ENCODE measurements at regions not wholly inside any gene's neighbourhood (a gene's known extent, or its start where the extent isn't known, plus 50 kb on each side); places are given as distances from the start of the nearest gene placed in this dataset.

DNA sequence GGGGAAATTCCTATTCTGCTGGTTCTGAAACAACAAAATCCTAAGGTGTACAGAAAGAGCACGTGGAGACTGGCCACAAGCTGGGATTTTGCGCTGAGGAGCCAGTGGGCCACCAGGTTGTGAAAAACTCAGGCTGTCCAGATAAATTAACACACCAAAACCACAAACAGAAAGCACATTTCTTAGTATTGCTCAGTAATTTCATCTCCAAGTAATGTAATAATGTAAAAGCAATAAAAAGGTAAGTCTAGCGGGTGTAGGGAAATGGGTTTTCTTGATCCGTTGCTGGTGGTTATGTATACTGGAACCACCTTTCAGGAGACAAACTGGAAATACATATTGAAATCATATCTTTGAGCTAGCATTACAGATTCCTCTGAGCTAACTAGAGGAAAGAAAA lies 195.6 kb upstream of the CNR1 start:
- TF ChIP-seq, protein P1, sequence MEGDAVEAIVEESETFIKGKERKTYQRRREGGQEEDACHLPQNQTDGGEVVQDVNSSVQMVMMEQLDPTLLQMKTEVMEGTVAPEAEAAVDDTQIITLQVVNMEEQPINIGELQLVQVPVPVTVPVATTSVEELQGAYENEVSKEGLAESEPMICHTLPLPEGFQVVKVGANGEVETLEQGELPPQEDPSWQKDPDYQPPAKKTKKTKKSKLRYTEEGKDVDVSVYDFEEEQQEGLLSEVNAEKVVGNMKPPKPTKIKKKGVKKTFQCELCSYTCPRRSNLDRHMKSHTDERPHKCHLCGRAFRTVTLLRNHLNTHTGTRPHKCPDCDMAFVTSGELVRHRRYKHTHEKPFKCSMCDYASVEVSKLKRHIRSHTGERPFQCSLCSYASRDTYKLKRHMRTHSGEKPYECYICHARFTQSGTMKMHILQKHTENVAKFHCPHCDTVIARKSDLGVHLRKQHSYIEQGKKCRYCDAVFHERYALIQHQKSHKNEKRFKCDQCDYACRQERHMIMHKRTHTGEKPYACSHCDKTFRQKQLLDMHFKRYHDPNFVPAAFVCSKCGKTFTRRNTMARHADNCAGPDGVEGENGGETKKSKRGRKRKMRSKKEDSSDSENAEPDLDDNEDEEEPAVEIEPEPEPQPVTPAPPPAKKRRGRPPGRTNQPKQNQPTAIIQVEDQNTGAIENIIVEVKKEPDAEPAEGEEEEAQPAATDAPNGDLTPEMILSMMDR (conservative IDR thresholded peaks at IDR 0.05 in 1 of 2, IDR thresholded peaks at IDR 0.05 in 1 of 2; ENCODE audit: low read depth in 1 of 2, low read length in 2 of 2) = no peak
- TF ChIP-seq EZH2 (IDR thresholded peaks at IDR 0.05; ENCODE audit: low read length, missing control alignments) = no peak
- no peak for DNase-seq (ENCODE audit: low read depth in 2 of 2)
- Histone ChIP-seq H3K4me3 (replicated peaks in 1 of 4; ENCODE audit: control extremely low read depth in 1 of 4, insufficient read depth in 1 of 4, low read depth in 3 of 4, low read length in 4 of 4) (no peak overlapping the region), H2AFZ (ENCODE audit: low read length) (no peak overlapping the region), H3K27ac (ENCODE audit: insufficient read depth, low read length) (no peak overlapping the region), H3K9me3 (ENCODE audit: control insufficient read depth, insufficient read depth, low read depth, low read length) (no peaks in the 10 kb centered on the region), H3K27me3 (ENCODE audit: control insufficient read depth, insufficient read depth, low read length) (no peaks in the 10 kb centered on the region), H3K4me1 (ENCODE audit: control insufficient read depth, extremely low read depth, insufficient read depth, low read length) (peaks cover 2% of the 10 kb centered on the region), H4K20me1 (ENCODE audit: control insufficient read depth, extremely low read depth, insufficient read depth, low read length) (no peaks in the 10 kb centered on the region), H3K79me2 (ENCODE audit: control insufficient read depth, insufficient read depth, low read length) (no peaks in the 10 kb centered on the region), H3K9ac (ENCODE audit: insufficient read depth, low read length) (no peak overlapping the region), H3K36me3 (ENCODE audit: control insufficient read depth, insufficient read depth, low read length) (no peaks in the 10 kb centered on the region), H3K4me2 (ENCODE audit: extremely low read depth, insufficient read depth, low read length) (no peak overlapping the region)

DNA sequence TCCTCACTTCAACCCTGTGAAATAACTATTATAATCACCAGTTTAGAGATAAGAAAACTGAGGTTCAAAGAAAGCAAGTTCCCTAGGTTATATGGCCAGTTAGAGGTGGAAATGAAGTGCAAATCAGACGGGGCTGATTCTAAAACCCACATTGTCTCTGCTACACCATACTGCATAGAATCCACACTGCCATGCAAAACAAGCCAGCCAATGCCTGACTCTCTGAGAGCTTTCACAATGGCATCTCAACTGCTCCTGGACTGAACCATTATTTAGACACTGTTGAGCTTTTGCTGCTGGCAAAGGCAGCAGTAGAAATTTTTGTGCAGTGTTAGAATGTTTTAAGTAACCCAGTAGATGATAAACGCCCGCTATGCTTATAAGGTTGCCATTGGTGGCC lies 195.2 kb upstream of the CNR1 start:
- Histone ChIP-seq H3K27ac (ENCODE audit: insufficient read depth, low read length) (no peak overlapping the region), H2AFZ (ENCODE audit: low read length) (no peak overlapping the region), H3K4me1 (ENCODE audit: control insufficient read depth, extremely low read depth, insufficient read depth, low read length) (peaks cover 2% of the 10 kb centered on the region)

DNA sequence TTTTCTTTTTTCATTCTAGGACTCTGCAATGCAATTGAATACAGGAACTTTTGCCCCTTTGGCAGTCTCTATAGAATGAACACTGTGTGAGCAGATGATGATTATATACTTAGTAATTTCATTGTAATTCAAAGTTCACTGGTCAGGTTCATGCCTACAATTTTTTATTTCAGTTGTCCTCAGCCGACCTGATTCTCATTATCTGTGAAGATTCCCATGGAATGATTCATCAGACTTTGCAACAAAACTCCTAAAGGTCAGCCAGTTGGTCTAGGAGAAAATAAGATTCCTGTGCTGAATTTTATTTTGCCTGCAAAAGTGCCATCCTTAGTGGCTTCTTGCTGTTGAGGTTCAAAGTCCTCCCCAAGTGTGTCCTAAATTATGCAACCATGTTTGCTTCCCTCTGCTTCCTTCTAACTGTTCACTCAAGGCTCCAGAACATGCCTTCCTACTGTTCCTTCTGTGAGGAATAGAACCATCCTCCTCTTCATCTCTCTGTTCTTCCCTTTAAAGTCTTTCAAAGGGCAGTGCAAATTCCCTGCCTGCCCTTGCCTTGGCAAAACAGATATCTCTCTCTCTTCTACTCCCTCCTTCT lies 194.2 kb upstream of the CNR1 start:
- H2AFZ ChIP-seq (ENCODE audit: low read length) = no peak overlapping the region

More for the DNA sequence above, 195.2 kb upstream of the CNR1 start:
- Histone ChIP-seq H4K20me1 (ENCODE audit: control insufficient read depth, extremely low read depth, insufficient read depth, low read length) (no peaks in the 10 kb centered on the region), H3K9ac (ENCODE audit: insufficient read depth, low read length) (no peak overlapping the region), H3K27me3 (ENCODE audit: control insufficient read depth, insufficient read depth, low read length) (no peaks in the 10 kb centered on the region), H3K9me3 (ENCODE audit: control insufficient read depth, insufficient read depth, low read depth, low read length) (no peaks in the 10 kb centered on the region), H3K79me2 (ENCODE audit: control insufficient read depth, insufficient read depth, low read length) (no peaks in the 10 kb centered on the region), H3K4me3 (replicated peaks in 1 of 4; ENCODE audit: control extremely low read depth in 1 of 4, insufficient read depth in 1 of 4, low read depth in 3 of 4, low read length in 4 of 4) (no peak overlapping the region), H3K4me2 (ENCODE audit: extremely low read depth, insufficient read depth, low read length) (no peak overlapping the region), H3K36me3 (ENCODE audit: control insufficient read depth, insufficient read depth, low read length) (no peaks in the 10 kb centered on the region)
- peak in 1 of 2 donors; percentile 55 for DNase-seq (ENCODE audit: low read depth in 2 of 2)
- TF ChIP-seq, protein P1 (conservative IDR thresholded peaks at IDR 0.05 in 1 of 2, IDR thresholded peaks at IDR 0.05 in 1 of 2; ENCODE audit: low read depth in 1 of 2, low read length in 2 of 2) = no peak
- no peak for TF ChIP-seq EZH2 (IDR thresholded peaks at IDR 0.05; ENCODE audit: low read length, missing control alignments)

More for the DNA sequence above, 194.2 kb upstream of the CNR1 start:
- Histone ChIP-seq H3K36me3 (ENCODE audit: control insufficient read depth, insufficient read depth, low read length) (no peaks in the 10 kb centered on the region), H3K9me3 (ENCODE audit: control insufficient read depth, insufficient read depth, low read depth, low read length) (no peaks in the 10 kb centered on the region), H3K27me3 (ENCODE audit: control insufficient read depth, insufficient read depth, low read length) (no peaks in the 10 kb centered on the region), H3K79me2 (ENCODE audit: control insufficient read depth, insufficient read depth, low read length) (no peaks in the 10 kb centered on the region), H3K4me3 (replicated peaks in 1 of 4; ENCODE audit: control extremely low read depth in 1 of 4, insufficient read depth in 1 of 4, low read depth in 3 of 4, low read length in 4 of 4) (no peak overlapping the region), H3K4me1 (ENCODE audit: control insufficient read depth, extremely low read depth, insufficient read depth, low read length) (peaks cover 2% of the 10 kb centered on the region), H3K4me2 (ENCODE audit: extremely low read depth, insufficient read depth, low read length) (peak overlapping the region; percentile 13), H3K9ac (ENCODE audit: insufficient read depth, low read length) (no peak overlapping the region), H3K27ac (ENCODE audit: insufficient read depth, low read length) (no peak overlapping the region), H4K20me1 (ENCODE audit: control insufficient read depth, extremely low read depth, insufficient read depth, low read length) (no peaks in the 10 kb centered on the region)
- peak; percentile 12 to 86 for DNase-seq (ENCODE audit: low read depth in 2 of 2)
- TF ChIP-seq, protein P1 (conservative IDR thresholded peaks at IDR 0.05 in 1 of 2, IDR thresholded peaks at IDR 0.05 in 1 of 2; ENCODE audit: low read depth in 1 of 2, low read length in 2 of 2) = no peak
- no peak for TF ChIP-seq EZH2 (IDR thresholded peaks at IDR 0.05; ENCODE audit: low read length, missing control alignments)

Data from fibroblast of lung (primary cell).